Activated T-helper 2 cell treated with anti-CD3 and anti-CD28 coated beads, Interferon-gamma antibody, Interleukin-2, Interleukin-4, amounts not matched to agents 10 μg/mL and 5 μg/mL and 100 μg/mL, durations not matched to agents 14 hours and 24 hours and 36 hours (primary cell): ENCODE measurements at regions not wholly inside any gene's neighbourhood (a gene's known extent, or its start where the extent isn't known, plus 50 kb on each side); places are given as distances from the start of the nearest gene placed in this dataset.
"Not testable (repeated sequence)": the region's sequence is repeated elsewhere in the genome, so short reads cannot be mapped to it uniquely, and the experiment has no call there.

Source experiments
- DNase-seq: peaks from one replicate; pipeline ENCODE4 v3.0.0; 2021; ENCODE audit warnings: low spot score
- H3K27ac Mint-ChIP-seq: one replicate; pipeline ENCODE4 v1.8.0; 2021; ENCODE audit warnings: mixed read lengths
- H3K27me3 Mint-ChIP-seq: one replicate; pipeline ENCODE4 v1.8.0; 2021; ENCODE audit warnings: low read depth, mixed read lengths
- H3K36me3 Mint-ChIP-seq: one replicate; pipeline ENCODE4 v1.8.0; 2021; ENCODE audit warnings: low read depth, mixed read lengths
- H3K4me1 Mint-ChIP-seq: one replicate; pipeline ENCODE4 v1.8.0; 2021; ENCODE audit warnings: low read depth, mixed read lengths
- H3K4me3 Mint-ChIP-seq: one replicate; pipeline ENCODE4 v1.8.0; 2021; ENCODE audit warnings: low read depth, mild to moderate bottlenecking, moderate library complexity, mixed read lengths
- H3K9me3 Mint-ChIP-seq: one replicate; pipeline ENCODE4 v1.8.0; 2021; ENCODE audit warnings: mixed read lengths
- intact Hi-C: fragments of 100-400 bp; cut with micrococcal nuclease; formaldehyde crosslinking; loops from one replicate; pipeline ENCODE4 v1.15.1; 2023

DNA sequence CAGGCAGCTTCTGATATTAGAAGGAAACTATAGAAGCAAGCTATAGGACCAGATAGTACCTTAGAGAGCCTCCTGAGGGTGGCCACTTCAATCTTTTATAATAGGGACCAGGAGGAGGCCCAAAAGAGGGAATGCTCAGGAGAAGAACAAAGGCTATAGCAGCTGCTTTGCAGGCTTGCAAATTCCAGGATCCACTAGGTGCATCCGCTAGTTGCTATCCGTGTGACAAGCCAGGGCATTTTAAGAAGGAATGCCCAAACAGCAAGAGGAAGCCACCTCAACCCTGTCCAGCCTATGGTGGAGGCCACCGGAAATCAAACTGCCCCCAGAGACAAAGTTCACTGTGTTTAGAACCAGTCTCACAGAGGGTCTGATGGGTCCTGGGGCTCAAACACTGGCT, 192.6 kb upstream of the KIF2B start:
- Mint-ChIP-seq H3K4me3 (no peak overlapping the region), H3K27ac (no peak overlapping the region), H3K4me1 (no peaks in the 10 kb centered on the region), H3K9me3 (peaks cover 38% of the 10 kb centered on the region), H3K36me3 (no peaks in the 10 kb centered on the region), H3K27me3 (no peaks in the 10 kb centered on the region)
- DNase-seq = no peak
- intact Hi-C loops = no loop called here

DNA sequence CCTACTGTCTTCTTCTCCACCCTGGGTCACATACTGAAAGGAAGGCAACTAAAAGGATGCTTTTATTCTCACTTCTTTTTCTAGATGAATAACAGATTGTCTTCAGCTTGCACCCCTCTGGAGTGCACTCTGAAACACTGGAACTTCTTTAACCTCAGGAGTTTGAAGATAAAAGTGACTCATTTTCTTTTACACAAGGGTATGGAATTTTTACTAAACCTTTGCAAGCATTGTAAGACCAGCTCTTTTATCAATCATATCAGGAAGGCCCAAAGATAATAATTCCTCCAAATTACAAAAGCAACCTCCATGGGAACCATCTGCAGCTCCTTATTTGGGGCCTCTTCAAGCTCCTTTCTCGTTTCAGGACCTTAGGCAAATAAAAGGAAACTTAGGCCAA, 193.5 kb upstream of the KIF2B start:
- H3K27me3 Mint-ChIP-seq = no peaks in the 10 kb centered on the region
- peaks cover 35% of the 10 kb centered on the region for H3K9me3 Mint-ChIP-seq
- H3K36me3 Mint-ChIP-seq = no peaks in the 10 kb centered on the region
- no peak overlapping the region for H3K4me3 Mint-ChIP-seq
- no peak for DNase-seq
- no peaks in the 10 kb centered on the region for H3K4me1 Mint-ChIP-seq
- no peak overlapping the region for H3K27ac Mint-ChIP-seq
- intact Hi-C loops = no loop called here

DNA sequence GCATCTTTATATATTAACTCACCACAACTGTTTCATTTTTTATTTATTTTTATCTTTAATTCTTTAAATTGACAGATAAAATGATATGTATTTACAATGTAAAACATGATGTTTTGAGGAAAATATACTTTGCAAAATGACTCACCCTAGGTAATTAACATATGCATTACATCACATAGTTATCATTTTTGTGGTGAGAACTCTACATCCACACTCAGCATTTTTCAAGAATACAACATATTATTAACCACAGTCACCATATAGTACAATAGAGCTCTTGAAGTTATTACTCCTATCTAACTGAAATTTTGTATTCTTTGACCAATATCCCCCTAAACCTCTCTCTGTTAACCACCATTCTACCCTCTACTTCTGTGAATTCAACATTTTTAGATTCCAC, 194.7 kb upstream of the KIF2B start:
- DNase-seq = no peak
- Mint-ChIP-seq H3K27ac (no peak overlapping the region), H3K4me3 (no peak overlapping the region), H3K9me3 (peaks cover 32% of the 10 kb centered on the region), H3K27me3 (no peaks in the 10 kb centered on the region), H3K36me3 (no peaks in the 10 kb centered on the region), H3K4me1 (no peaks in the 10 kb centered on the region)
- intact Hi-C loops = no loop called here

DNA sequence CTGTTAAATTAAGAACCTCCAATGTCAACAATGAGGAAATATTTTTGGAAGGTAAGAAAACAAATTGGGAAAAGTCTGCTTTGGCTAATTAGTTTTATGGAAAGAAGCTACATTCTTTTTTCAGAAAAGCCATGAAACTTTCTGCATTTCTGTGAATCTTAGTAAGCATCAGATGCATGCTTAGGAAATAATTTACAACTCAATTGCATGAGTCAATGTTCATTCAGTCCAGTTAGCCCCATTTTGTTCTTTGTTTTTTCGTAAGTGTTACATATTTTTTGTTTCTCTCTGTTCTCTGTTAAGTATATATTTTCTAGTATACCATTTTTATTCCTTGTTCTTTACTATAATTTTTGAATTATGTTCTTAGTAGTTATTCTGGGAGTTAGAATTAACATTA, 195.2 kb upstream of the KIF2B start:
- Mint-ChIP-seq H3K4me1 (no peaks in the 10 kb centered on the region), H3K36me3 (no peaks in the 10 kb centered on the region), H3K27me3 (no peaks in the 10 kb centered on the region), H3K9me3 (peaks cover 32% of the 10 kb centered on the region), H3K27ac (no peak overlapping the region), H3K4me3 (no peak overlapping the region)
- intact Hi-C loops = no loop called here
- DNase-seq = no peak

DNA sequence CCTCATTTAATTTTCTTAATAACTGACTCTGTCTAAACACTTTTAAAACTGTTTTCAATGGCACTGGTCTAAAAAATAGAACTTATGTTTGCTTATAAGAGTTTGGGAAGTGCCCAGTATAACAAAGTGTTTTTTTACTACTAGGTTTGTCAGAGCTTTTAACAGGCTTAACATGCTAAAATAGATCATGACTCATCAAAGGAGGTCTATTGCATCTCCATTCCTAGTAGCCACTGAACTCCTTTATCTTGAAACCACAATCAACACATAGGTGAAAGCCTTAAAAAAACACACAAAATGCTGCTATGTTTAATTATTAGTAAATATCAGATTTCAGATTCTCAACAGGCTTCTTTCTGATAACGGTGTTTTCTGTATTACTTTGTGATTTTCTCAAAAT, 196.4 kb upstream of the KIF2B start:
- no peaks in the 10 kb centered on the region for H3K36me3 Mint-ChIP-seq
- no peak overlapping the region for H3K27ac Mint-ChIP-seq
- no peaks in the 10 kb centered on the region for H3K27me3 Mint-ChIP-seq
- H3K4me1 Mint-ChIP-seq = no peaks in the 10 kb centered on the region
- intact Hi-C loops = no loop called here
- H3K4me3 Mint-ChIP-seq = no peak overlapping the region
- H3K9me3 Mint-ChIP-seq = peaks cover 21% of the 10 kb centered on the region
- DNase-seq = no peak

DNA sequence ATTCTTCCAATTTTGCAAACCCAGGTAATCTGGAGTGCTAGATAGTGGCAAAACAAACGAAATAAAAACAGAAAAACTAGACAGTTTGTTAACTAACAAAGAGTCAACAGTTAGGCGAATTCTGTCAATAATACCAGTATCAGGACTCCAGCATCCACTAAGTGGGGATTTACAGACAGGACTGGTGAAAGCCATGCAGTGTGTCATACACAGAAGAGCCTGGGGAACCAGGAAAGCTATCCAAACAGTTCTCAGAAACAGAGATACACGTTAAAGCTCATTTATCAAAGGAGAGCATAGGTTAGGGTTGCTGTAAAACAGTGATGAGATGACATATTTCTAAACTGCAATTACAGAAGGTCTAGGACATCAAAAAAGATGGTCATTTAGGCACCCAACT, 203.7 kb upstream of the KIF2B start:
- peaks cover 9% of the 10 kb centered on the region for H3K9me3 Mint-ChIP-seq
- H3K4me3 Mint-ChIP-seq = no peak overlapping the region
- no peaks in the 10 kb centered on the region for H3K4me1 Mint-ChIP-seq
- intact Hi-C loops = no loop called here
- no peak for DNase-seq
- H3K27me3 Mint-ChIP-seq = no peaks in the 10 kb centered on the region
- H3K36me3 Mint-ChIP-seq = no peaks in the 10 kb centered on the region
- no peak overlapping the region for H3K27ac Mint-ChIP-seq

DNA sequence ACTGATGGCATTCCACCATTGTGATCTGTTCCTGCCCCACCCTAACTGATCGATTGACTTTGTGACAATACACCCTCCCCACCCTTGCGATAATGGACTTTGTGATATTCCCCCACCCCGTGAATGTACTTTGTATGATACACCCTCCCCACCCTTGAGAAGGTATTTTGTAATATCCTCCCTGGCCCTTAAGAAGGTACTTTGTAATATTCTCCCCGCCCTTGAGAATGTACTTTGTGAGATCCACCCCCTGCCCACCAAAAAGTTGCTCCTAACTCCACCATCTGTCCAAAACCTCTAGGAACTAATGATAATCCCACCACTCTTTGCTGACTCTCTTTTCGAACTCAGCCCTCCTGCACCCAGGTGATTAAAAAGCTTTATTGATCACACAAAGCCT, 214.5 kb upstream of the KIF2B start:
- intact Hi-C loops, H3K36me3 Mint-ChIP-seq, DNase-seq, H3K4me3 Mint-ChIP-seq, H3K4me1 Mint-ChIP-seq, H3K27ac Mint-ChIP-seq, H3K27me3 Mint-ChIP-seq: not testable (repeated sequence)
- peaks cover 38% of the 10 kb centered on the region for H3K9me3 Mint-ChIP-seq

DNA sequence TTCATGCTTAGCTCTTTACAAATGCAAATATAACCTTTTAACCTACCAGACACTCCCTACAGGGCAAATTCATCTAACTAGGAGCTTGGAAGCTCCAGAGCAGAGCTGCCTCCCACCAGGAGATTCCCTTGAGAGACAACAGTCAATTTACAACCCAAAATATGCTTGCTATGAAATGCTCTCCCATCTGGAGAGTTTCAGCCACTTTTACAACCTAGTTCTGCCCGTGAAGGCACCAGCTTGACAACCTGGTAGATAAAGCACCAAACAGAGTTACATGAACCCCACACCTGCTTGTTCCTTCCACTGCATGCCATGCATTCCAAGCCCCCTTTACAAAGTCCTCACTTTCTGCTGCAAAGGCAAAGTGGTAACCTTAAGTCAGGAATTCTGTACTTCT, 215.3 kb upstream of the KIF2B start:
- no peaks in the 10 kb centered on the region for H3K4me1 Mint-ChIP-seq
- intact Hi-C loops = no loop called here
- H3K27me3 Mint-ChIP-seq = no peaks in the 10 kb centered on the region
- no peak for DNase-seq
- H3K27ac Mint-ChIP-seq = no peak overlapping the region
- H3K36me3 Mint-ChIP-seq = no peaks in the 10 kb centered on the region
- H3K4me3 Mint-ChIP-seq = no peak overlapping the region
- peaks cover 40% of the 10 kb centered on the region for H3K9me3 Mint-ChIP-seq

DNA sequence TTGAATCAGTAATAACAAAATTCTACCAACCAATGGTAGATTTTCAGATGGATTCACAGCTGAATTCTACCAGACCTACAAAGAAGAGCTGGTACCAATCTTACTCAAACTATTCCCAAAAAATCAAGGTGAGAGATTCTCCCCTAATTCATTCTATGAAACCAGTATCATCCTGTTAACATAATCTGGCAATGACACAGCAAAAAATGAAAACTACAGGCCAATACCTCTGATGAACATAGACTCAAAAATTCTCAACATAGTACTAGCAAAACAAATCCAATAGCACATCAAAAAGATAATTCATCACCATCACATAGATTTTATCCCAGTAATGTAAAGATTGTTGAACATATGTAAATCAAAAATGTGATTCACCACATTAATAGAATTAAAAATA, 234.4 kb upstream of the KIF2B start:
- peaks cover 42% of the 10 kb centered on the region for H3K9me3 Mint-ChIP-seq
- H3K36me3 Mint-ChIP-seq = no peaks in the 10 kb centered on the region
- H3K4me3 Mint-ChIP-seq = no peak overlapping the region

DNA sequence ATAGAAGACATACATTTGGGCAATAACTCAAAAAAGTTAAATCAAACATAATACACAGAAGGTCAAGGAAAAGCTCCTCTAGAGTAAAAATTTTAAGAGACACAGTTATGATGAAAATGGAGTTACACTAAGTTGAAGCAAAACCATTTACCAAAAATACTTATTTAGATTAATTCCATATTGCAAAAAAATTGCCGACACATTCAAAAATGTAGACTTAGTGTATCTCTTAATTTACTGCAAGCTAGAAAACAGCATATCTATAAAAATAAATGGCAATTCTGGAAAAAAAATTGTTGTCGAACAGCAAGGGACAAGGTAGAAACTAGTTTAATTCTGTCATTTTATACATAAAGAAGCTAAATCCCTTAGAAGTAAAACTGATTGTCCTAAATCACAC, 248.7 kb upstream of the KIF2B start:
- no peaks in the 10 kb centered on the region for H3K27me3 Mint-ChIP-seq
- H3K9me3 Mint-ChIP-seq = peaks cover 30% of the 10 kb centered on the region
- H3K27ac Mint-ChIP-seq = no peak overlapping the region
- no peaks in the 10 kb centered on the region for H3K4me1 Mint-ChIP-seq
- no peak overlapping the region for H3K4me3 Mint-ChIP-seq
- DNase-seq = no peak
- intact Hi-C loops = no loop called here
- no peaks in the 10 kb centered on the region for H3K36me3 Mint-ChIP-seq

More for the DNA sequence above, 234.4 kb upstream of the KIF2B start:
- Mint-ChIP-seq H3K27ac (no peak overlapping the region), H3K27me3 (no peaks in the 10 kb centered on the region), H3K4me1 (no peaks in the 10 kb centered on the region)
- DNase-seq = no peak
- intact Hi-C loops = no loop called here

DNA sequence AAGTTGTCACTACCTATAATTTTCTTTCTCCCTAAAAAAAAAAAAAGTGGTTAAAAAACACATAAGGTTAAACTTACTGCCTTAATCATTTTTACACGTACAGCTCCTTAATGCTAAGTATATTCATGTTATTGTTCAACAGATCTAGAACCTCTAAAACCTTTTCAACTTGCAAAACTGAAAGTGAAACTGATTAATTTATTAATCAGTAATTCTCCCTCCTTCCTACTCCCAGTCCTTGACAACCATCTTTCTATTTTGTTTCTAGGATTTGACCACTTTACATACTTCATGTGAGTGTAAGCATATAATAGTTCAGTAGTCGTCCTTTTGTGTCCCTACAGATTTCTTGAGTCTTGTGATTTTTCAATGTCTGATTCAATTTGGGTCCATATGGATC, 251.4 kb upstream of the KIF2B start:
- intact Hi-C loops = no loop called here
- DNase-seq = no peak
- no peaks in the 10 kb centered on the region for H3K36me3 Mint-ChIP-seq
- peaks cover 35% of the 10 kb centered on the region for H3K9me3 Mint-ChIP-seq
- no peaks in the 10 kb centered on the region for H3K4me1 Mint-ChIP-seq
- H3K27me3 Mint-ChIP-seq = no peaks in the 10 kb centered on the region
- no peak overlapping the region for H3K27ac Mint-ChIP-seq
- no peak overlapping the region for H3K4me3 Mint-ChIP-seq

DNA sequence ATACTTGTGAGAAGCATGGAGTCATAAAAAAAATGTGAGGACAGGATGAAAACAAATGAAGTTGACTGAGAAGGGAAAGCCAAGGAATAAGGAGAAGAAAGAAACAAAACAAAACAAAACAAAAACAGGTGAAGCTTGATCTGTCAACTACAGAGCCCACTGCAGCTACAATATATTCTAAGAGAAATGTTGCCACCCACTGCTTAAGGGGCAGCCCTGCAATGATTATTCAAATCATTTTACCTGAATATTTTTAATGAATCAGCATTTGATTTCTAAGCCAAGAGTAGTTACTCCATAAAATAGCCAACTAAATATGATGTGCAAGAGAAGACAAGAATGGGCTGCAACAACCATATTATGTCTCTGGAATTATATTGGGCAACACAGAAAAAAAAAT, 252.0 kb upstream of the KIF2B start:
- intact Hi-C loops = no loop called here
- H3K27me3 Mint-ChIP-seq = no peaks in the 10 kb centered on the region
- no peak for DNase-seq
- H3K4me3 Mint-ChIP-seq = no peak overlapping the region
- H3K4me1 Mint-ChIP-seq = no peaks in the 10 kb centered on the region
- H3K36me3 Mint-ChIP-seq = no peaks in the 10 kb centered on the region
- H3K9me3 Mint-ChIP-seq = peaks cover 40% of the 10 kb centered on the region
- no peak overlapping the region for H3K27ac Mint-ChIP-seq

DNA sequence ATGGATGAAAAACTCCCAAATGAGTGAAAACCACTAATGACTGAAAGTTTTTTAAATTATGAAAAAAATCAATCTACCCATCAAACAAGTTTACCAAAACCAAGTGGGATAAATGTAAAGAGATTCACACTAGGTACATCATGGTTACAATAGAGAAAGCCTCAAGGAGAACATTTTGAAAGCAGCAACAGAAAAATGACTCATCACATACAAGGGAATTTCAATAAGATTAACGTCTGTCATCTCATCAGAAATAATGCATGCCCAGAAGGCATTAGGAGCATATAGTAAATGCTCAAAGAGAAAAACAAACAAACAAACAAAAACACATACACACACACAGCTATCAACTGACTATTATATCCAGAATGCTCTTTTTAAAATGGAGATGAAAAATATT, 261.8 kb upstream of the KIF2B start:
- no peaks in the 10 kb centered on the region for H3K4me1 Mint-ChIP-seq
- H3K4me3 Mint-ChIP-seq = no peak overlapping the region
- no peaks in the 10 kb centered on the region for H3K27me3 Mint-ChIP-seq
- H3K9me3 Mint-ChIP-seq = peaks cover 39% of the 10 kb centered on the region
- intact Hi-C loops = no loop called here
- H3K27ac Mint-ChIP-seq = no peak overlapping the region
- DNase-seq = no peak
- H3K36me3 Mint-ChIP-seq = no peaks in the 10 kb centered on the region

DNA sequence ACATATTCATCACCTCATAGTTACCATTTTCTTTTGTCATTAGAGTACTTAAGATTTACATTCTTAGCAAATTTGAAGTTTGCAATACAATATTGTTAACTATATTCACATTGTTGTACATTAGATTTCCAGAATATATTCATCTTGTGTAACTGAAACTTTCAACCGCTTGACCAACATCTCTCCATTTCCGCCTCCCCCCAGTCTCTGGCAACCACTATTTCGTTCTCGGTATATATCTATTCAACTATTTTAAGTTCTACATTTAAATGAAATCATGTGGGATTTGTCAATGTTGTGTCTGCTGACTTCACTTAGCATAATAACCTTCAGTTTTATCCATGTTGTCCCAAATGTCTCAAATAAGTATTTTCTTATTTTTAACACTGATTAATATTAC, 274.5 kb upstream of the KIF2B start:
- no peaks in the 10 kb centered on the region for H3K4me1 Mint-ChIP-seq
- no peak for DNase-seq
- peaks cover 25% of the 10 kb centered on the region for H3K9me3 Mint-ChIP-seq
- H3K27ac Mint-ChIP-seq = no peak overlapping the region
- H3K27me3 Mint-ChIP-seq = no peaks in the 10 kb centered on the region
- H3K36me3 Mint-ChIP-seq = no peaks in the 10 kb centered on the region
- H3K4me3 Mint-ChIP-seq = no peak overlapping the region
- intact Hi-C loops = no loop called here
